ENCODE measurements at regions not wholly inside any gene's neighbourhood (a gene's known extent, or its start where the extent isn't known, plus 50 kb on each side); places are given as distances from the start of the nearest gene placed in this dataset.
A peak's percentile ranks its signal among the peaks of the same experiment; 100 is the strongest.
"Not testable (repeated sequence)": the region's sequence is repeated elsewhere in the genome, so short reads cannot be mapped to it uniquely, and the experiment has no call there.

DNA sequence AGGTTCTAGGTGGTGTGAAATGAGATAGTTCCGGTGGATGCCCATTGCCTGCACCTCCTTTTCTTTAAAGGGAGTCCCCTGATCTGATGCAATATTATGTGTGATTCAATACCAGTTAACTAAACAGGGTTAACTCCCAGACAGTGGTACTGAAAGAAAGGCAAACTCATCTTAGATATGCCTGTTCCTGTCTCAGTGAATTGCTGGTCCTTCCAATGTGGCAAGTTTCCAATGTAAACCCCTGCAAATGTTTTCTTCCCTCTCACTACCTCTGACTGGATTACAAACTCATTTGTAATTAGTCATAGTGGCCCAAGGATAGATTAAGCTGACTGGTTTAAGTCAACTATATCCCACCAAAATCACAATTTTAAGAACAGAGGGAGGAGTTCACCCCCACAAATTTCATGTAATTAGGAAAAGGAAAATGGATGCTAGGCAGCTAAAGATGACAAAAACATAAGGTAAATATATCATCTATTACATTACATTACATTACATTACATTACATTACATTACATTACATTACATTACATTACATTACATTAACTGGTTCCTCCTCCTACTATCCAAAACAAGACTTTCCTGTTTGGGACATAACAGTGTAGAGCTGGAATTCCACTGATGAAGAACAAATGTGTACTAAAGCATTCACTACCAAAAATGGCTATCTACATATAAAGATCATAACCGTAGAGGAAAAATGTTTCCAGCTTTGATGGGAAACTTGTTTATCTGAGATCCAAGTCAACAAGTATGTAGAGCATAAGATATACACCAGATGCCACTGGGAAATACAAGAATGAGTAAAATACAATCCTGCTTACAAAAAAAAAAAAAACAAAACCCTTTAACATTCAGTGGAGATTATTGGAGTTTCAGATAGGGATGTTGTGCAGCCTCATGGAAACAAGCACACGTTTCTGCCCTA is 121.5 kb upstream of the SNX2 start:
- in situ Hi-C loops (cut with HindIII; ENCODE audit: low pct_unique_long_range_greater_than_20kb, low sequenced_read_pairs), result no loop called here
- TF ChIP-seq JUND (IDR thresholded peaks at IDR 0.05; ENCODE audit: low read depth), result no peak
- peak in 1 of 2 experiments; percentile 63 for DNase-seq (ENCODE audit: low read depth in 1 of 2, low spot score in 1 of 2)

DNA sequence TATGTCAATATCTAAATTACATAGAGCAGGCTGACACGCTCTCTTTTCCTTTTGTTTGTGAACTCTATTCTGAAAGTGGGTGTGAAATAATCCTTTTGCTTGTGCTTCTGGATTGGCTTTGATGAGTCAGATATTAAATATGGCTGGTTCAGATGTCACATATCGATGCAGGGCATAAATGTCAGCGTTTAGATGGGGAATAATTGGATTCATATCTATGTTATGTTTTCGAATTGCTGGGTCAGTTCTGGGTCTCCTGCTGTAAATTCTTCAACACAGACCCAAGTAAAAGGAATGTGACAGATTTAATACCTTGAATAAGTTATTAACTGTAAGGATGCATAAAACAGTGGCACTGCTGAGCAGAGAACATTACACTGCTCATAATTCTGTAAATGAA is 118.7 kb upstream of the SNX2 start:
- TF ChIP-seq JUND (IDR thresholded peaks at IDR 0.05; ENCODE audit: low read depth), result no peak
- in situ Hi-C loops (cut with HindIII; ENCODE audit: low pct_unique_long_range_greater_than_20kb, low sequenced_read_pairs), result no loop called here
- no peak for DNase-seq (ENCODE audit: low read depth in 1 of 2, low spot score in 1 of 2)

DNA sequence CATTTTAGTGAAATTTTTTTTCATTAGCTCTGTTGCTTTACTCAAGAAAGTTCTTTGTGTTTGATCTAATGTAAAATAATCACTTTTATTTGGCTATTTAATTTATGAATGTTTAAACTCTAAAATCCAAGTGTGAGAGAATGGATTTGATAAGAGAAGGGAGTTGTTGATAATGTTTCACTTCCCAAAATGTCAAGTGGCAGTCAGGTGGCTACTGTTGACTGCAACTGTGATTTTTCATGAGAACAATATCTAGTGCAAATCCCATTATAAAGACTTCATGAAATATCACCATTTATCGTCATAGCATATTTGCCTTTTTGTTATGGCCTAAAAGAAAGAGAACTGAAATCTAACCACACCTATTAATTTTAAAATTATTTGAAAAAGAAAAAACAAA is 118.3 kb upstream of the SNX2 start:
- TF ChIP-seq JUND (IDR thresholded peaks at IDR 0.05; ENCODE audit: low read depth), result no peak
- in situ Hi-C loops (cut with HindIII; ENCODE audit: low pct_unique_long_range_greater_than_20kb, low sequenced_read_pairs), result no loop called here
- DNase-seq (ENCODE audit: low read depth in 1 of 2, low spot score in 1 of 2), result no peak

DNA sequence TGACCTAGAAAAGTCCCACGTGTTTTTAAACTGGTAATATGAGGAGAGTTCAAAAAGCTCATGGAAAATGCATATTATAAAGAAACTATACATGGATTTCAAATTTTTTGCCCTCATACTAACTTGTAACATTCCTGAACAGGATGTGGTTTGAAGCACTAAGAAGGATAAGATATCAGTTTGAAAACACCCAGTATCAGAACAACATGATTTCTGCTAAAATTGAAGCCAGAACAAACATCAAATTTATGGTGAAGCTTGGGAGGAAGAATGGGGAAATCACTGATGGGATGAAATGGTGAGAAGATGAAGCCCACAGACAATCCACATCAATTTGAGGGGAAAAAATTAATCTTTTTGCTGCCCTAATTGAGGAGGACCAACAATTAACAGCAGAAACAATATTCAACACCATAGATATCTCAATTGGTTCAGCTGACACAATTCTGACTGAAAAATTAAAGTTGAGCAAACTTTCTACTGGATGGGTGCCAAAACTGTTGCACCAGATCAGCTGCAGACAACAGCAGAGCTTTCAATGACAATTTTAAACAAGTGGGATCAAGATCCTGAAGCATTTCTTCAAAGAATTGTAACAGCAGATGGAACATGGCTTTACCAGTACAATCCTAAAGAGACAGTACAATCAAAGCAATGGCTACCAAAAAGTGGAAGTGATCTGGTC is 113.2 kb upstream of the SNX2 start:
- TF ChIP-seq JUND (IDR thresholded peaks at IDR 0.05; ENCODE audit: low read depth), result no peak
- in situ Hi-C loops (cut with HindIII; ENCODE audit: low pct_unique_long_range_greater_than_20kb, low sequenced_read_pairs), result no loop called here

DNA sequence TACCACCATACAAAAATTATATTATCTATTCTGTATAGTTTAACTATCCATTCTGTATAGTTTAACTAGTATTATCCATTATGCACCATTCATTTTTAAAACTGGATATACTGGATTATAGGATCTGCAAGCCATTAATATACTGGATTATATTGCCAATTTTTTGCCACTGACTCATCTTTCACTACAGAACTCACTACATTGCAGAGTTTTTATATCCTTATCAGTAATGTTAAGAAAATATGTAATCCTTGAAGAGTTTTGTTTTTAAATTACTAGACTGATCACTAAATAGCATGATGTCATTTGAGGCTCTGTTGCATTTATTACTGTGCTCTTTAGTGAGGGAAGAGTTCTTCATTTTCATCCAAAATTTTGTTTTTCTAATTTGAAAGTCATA is 109.8 kb upstream of the SNX2 start:
- no peak for DNase-seq (ENCODE audit: low read depth in 1 of 2, low spot score in 1 of 2)
- no peak for TF ChIP-seq JUND (IDR thresholded peaks at IDR 0.05; ENCODE audit: low read depth)
- in situ Hi-C loops (cut with HindIII; ENCODE audit: low pct_unique_long_range_greater_than_20kb, low sequenced_read_pairs), result no loop called here

More for the DNA sequence above, 113.2 kb upstream of the SNX2 start:
- DNase-seq (ENCODE audit: low read depth in 1 of 2, low spot score in 1 of 2), result no peak

DNA sequence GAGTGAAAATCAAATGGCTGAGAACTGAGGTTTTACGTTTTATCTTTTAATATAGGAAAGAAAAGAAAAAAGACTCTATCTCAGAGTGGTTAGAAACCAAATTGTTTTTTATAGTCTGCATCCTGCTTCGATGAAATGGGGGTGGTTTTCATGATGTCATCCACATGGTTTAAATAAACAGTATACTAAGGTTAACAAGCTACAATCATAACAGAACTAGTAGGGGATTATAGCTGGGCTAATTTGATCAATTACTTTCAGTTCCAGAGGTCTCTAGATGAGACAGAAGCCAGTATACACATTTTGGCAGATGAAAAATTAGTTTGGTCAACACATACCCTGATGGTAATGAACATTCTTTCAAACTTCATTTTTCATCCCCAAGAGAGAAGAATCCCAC is 106.3 kb upstream of the SNX2 start:
- in situ Hi-C loops (cut with HindIII; ENCODE audit: low pct_unique_long_range_greater_than_20kb, low sequenced_read_pairs), result no loop called here
- TF ChIP-seq JUND (IDR thresholded peaks at IDR 0.05; ENCODE audit: low read depth), result no peak
- DNase-seq (ENCODE audit: low read depth in 1 of 2, low spot score in 1 of 2), result no peak

DNA sequence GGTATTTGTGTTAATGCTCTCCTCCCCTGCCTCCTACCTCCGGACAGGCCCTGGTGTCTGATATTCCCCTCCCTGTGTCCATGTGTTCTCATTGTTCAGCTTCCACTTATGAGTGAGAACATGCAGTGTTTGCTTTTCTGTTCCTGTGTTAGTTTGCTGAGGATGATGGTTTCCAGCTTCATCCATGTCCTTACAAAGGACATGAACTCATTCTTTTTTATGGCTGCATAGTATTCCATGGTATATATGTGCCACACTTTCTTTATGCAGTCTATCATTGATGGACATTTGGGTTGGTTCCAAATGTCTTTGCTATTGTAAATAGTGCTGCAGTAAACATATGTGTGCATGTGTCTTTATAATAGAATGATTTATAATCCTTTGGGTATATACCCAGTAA is 105.2 kb upstream of the SNX2 start:
- DNase-seq (ENCODE audit: low read depth in 1 of 2, low spot score in 1 of 2); in situ Hi-C loops (cut with HindIII; ENCODE audit: low pct_unique_long_range_greater_than_20kb, low sequenced_read_pairs): not testable (repeated sequence)

DNA sequence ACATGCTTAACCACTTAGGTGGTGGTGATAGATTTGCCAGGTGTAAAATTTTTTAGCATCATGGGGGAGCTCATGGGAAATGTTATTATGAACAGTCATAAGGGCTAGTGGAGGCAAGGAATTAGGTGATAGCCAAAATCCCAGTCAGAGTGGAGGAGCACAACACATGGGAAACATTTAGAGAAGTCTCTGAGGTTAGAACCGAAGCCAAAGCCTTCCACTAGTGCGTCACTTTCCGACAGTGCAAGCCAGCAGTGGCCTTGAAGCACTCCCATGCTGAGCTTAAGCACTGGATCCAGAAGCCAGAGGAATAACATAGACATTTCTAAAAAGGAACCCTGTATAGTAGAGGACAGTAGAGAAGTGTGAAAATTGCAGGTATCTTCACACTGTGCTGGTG is 101.5 kb upstream of the SNX2 start:
- in situ Hi-C loops (cut with HindIII; ENCODE audit: low pct_unique_long_range_greater_than_20kb, low sequenced_read_pairs), result no loop called here
- no peak for DNase-seq (ENCODE audit: low read depth in 1 of 2, low spot score in 1 of 2)
- TF ChIP-seq JUND (IDR thresholded peaks at IDR 0.05; ENCODE audit: low read depth), result no peak

DNA sequence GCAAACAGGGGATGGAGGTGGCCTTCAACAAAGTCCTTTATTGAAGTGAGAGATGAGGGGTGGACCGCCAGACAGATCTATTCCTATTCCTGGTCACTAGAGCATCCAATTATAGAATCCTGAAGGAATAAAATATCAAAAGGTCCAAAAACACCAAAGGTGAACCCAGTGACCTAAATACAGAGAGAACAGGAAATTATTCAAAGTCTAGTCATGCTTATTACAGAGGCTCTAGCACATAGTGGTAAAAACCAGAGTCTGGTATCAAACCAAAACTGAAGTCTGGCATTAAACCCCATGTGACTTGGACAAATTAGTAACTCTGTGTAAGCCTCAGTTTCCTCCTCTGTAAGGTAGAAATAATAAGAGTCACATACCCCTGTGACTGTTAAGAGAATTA is 100.5 kb upstream of the SNX2 start:
- in situ Hi-C loops (cut with HindIII; ENCODE audit: low pct_unique_long_range_greater_than_20kb, low sequenced_read_pairs), result no loop called here

DNA sequence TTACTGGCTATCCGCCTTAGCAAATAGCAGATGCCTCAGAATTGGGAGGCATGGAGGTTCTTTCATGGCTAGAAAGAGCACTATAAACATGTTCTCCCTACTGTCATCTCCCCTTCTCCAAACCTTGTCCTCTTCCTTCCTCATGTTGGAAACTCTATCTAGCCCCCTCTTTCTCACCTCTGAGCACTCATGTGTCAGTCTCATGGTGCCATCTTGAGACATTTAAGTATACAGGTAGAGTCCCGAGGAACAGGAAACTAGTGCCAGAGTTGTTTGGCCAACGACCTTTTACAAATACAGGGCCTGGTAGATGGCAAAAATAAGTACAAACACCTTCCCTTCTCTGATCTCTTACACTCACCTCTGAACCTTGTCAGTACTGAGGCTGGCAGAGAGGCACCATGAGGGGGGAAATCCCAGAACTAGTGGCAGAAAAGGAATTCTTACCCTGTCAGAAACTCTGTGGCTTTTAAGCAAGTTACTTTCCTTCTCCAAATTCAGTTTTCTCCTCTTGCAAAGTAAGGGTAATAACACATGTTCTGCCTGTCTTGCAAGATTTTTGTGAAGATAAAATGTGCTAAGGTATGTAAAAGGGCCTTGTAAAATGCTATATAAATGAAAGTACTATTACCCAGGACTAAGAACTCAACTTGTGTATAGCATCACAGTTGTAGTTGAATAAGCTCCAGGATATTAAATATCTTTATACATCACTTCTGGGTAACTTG is 94.1 kb upstream of the SNX2 start:
- in situ Hi-C loops (cut with HindIII; ENCODE audit: low pct_unique_long_range_greater_than_20kb, low sequenced_read_pairs), result no loop called here
- DNase-seq (ENCODE audit: low read depth in 1 of 2, low spot score in 1 of 2), result peak; percentile 9 to 77
- TF ChIP-seq JUND (IDR thresholded peaks at IDR 0.05; ENCODE audit: low read depth), result peak; percentile 39; the same call in 1 of the 2 replicates

More for the DNA sequence above, 100.5 kb upstream of the SNX2 start:
- TF ChIP-seq JUND (IDR thresholded peaks at IDR 0.05; ENCODE audit: low read depth), result no peak
- DNase-seq (ENCODE audit: low read depth in 1 of 2, low spot score in 1 of 2), result no peak

DNA sequence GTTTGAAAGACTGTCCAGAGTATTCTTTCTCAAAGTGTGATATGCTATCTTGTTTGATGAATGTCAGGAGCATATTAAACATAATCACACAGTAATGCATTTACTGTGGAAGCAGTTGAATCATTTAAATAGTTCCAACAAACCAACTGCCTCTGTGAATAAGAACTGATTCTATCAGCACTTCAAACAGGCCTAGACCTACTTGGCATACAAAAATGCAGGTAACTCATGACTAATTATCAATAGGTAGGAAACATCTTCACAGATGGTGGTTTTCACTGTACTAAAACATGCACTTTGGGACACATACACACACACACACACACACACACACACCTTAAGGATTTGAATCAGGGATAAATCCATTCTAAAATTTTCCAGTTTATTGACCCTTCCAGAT is 91.2 kb upstream of the SNX2 start:
- TF ChIP-seq JUND (IDR thresholded peaks at IDR 0.05; ENCODE audit: low read depth), result no peak
- in situ Hi-C loops (cut with HindIII; ENCODE audit: low pct_unique_long_range_greater_than_20kb, low sequenced_read_pairs), result no loop called here
- DNase-seq (ENCODE audit: low read depth in 1 of 2, low spot score in 1 of 2), result no peak

DNA sequence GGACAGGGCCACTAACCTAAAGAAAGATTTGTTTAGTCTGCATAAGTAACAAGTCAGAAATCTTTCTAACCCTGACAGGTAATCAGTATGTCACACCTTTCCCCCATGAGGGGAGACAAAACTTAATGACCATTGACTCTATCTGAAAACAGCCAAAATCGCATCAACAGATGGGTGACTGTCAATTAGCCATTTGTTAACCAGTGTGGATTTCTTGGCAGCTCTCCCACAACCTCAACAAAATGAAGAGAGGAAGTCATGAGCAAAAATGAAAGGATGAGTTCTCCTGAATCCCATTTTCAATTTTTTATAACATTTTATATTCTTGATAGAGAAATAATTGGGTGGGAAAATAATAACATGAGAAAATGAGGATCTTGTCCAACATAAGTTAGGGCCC is 84.6 kb upstream of the SNX2 start:
- in situ Hi-C loops (cut with HindIII; ENCODE audit: low pct_unique_long_range_greater_than_20kb, low sequenced_read_pairs), result no loop called here
- TF ChIP-seq JUND (IDR thresholded peaks at IDR 0.05; ENCODE audit: low read depth), result no peak
- no peak for DNase-seq (ENCODE audit: low read depth in 1 of 2, low spot score in 1 of 2)

DNA sequence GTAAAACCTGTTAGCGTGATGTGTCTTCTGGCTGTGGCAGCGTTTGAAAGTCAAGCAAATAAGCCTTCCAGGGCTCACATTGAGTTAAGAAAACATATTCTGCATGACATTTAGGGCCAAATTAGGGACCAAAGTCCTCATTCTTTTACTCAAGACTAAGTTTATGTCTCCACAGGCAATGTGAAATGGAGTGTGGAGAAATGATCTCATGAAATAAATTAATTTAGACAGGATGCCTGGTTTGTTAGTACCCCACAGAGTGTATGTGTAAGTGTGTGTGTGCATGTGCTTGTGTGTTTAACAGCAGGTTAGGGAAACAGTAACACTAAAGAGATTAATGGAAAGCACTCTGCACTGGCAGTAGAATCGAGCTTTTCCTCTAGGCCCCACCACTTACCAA is 82.9 kb upstream of the SNX2 start:
- no peak for DNase-seq (ENCODE audit: low read depth in 1 of 2, low spot score in 1 of 2)
- in situ Hi-C loops (cut with HindIII; ENCODE audit: low pct_unique_long_range_greater_than_20kb, low sequenced_read_pairs), result no loop called here
- TF ChIP-seq JUND (IDR thresholded peaks at IDR 0.05; ENCODE audit: low read depth), result no peak

Data from T47D (cell line).